HepG2 (cell line): ENCODE measurements at regions not wholly inside any gene's neighbourhood (a gene's known extent, or its start where the extent isn't known, plus 50 kb on each side); places are given as distances from the start of the nearest gene placed in this dataset.

Experiments
- ATAC-seq: fragments of 200-7000 bp; cut with Tn5 transposase; 3 replicates; pipeline ENCODE4 v1.9.1; 2020; ENCODE audit warnings: mild to moderate bottlenecking, moderate library complexity
- BruUV-seq: library from RNA; stranded (reverse); fragments of 400-500 nt; replicated peaks from 2 replicates; lab custom pipeline; 2021; lab: Mats Ljungman, UMichigan
- CTCF ChIA-PET: fragments of 300-600 bp; formaldehyde crosslinking; extraction: SDS; loops from one replicate; lab custom pipeline; 2021; ENCODE audit warnings: low total read pairs, inconsistent platforms, low intra/inter-chr PET ratio; lab: Yijun Ruan, JAX
- POLR2A ChIA-PET: fragments of 350-600 bp; sonication (Branson Sonifier 250); formaldehyde crosslinking; loops from one replicate; lab custom pipeline; 2020; ENCODE audit warnings: antibody characterized with exemption, inconsistent platforms; lab: Yijun Ruan, JAX
- DNase-seq: peaks from one replicate; pipeline ENCODE4 v3.0.0-alpha.2; 2015; ENCODE audit warnings: low spot score
- FAIRE-seq: peaks from 3 replicates; lab custom pipeline; 2011; peaks lifted over from hg19 to GRCh38; lab: Jason Lieb, UNC
- H2AFZ ChIP-seq: one replicate; pipeline ENCODE4 v1.6.1; 2011; ENCODE audit warnings: low read length, inconsistent platforms
- H3K27ac ChIP-seq: fragments of 300-600 bp; 3 replicates; pipeline ENCODE4 v1.8.0; 2011; ENCODE audit warnings: mixed run types, mild to moderate bottlenecking, mixed read lengths, low read length, inconsistent platforms; ENCODE audit not compliant: insufficient read depth; ENCODE audit errors: extremely low read length
- H3K27me3 ChIP-seq, 2 experiments: fragments of 200-600 bp in 1 of 2; 2 replicates in 1 of 2; 3 replicates in 1 of 2; pipeline versions ENCODE4 v1.6.0 to v1.8.0; 2011; ENCODE audit warnings: low read length in 2 of 2, mild to moderate bottlenecking in 2 of 2, moderate library complexity in 2 of 2, inconsistent platforms in 1 of 2; ENCODE audit not compliant: insufficient read depth in 2 of 2, control insufficient read depth in 1 of 2
- H3K36me3 ChIP-seq, 2 experiments: fragments of 200-600 bp in 1 of 2; replicated peaks in 1 of 2; 2 replicates in 1 of 2; 3 replicates in 1 of 2; pipeline versions ENCODE4 v1.5.1 to v1.8.0; 2011; ENCODE audit warnings: low read length in 2 of 2, inconsistent platforms in 1 of 2; ENCODE audit not compliant: insufficient read depth in 2 of 2, control insufficient read depth in 1 of 2
- H3K4me1 ChIP-seq: 2 replicates; pipeline ENCODE4 v1.5.1; 2012; ENCODE audit warnings: low read length, inconsistent platforms; ENCODE audit not compliant: insufficient read depth
- H3K4me2 ChIP-seq: 2 replicates; pipeline ENCODE4 v1.6.0; 2011; ENCODE audit warnings: low read depth, low read length, inconsistent platforms
- H3K4me3 ChIP-seq, 3 experiments: fragments of 200-600 bp in 1 of 3; sonication (generic), shearing (Covaris generic) in 1 of 3; replicated peaks in 1 of 3; 2 replicates each; pipeline ENCODE4 v1.5.1; 2011 to 2016; ENCODE audit warnings: low read length in 3 of 3, inconsistent platforms in 2 of 3, low read depth in 2 of 3, mild to moderate bottlenecking in 2 of 3, control low read depth in 1 of 3, mixed read lengths in 1 of 3; ENCODE audit not compliant: insufficient read depth in 1 of 3
- H3K79me2 ChIP-seq: one replicate; pipeline ENCODE4 v1.6.1; 2011; ENCODE audit warnings: low read length, inconsistent platforms; ENCODE audit not compliant: insufficient read depth
- H3K9ac ChIP-seq: 2 replicates; pipeline ENCODE4 v1.6.0; 2011; ENCODE audit warnings: mild to moderate bottlenecking, low read depth, low read length, inconsistent platforms; ENCODE audit not compliant: insufficient read depth
- H3K9me3 ChIP-seq: 2 replicates; pipeline ENCODE4 v1.5.1; 2012; ENCODE audit warnings: mild to moderate bottlenecking, low read length
- H4K20me1 ChIP-seq: 2 replicates; pipeline ENCODE4 v1.6.0; 2011; ENCODE audit warnings: inconsistent platforms, mild to moderate bottlenecking, low read length, moderate library complexity; ENCODE audit not compliant: insufficient read depth
- CENPT ChIP-seq: sonication (generic); formaldehyde crosslinking; IDR thresholded peaks from 2 replicates; pipeline ENCODE4 v1.8.0; 2022; ENCODE audit warnings: low read depth, mild to moderate bottlenecking, moderate library complexity, missing genetic modification reagents
- GATAD1 ChIP-seq: IDR thresholded peaks from 2 replicates; pipeline ENCODE4 v1.6.1; 2016; ENCODE audit warnings: missing genetic modification reagents, missing compliant biosample characterization
- IKZF1 ChIP-seq: fragments of 450-650 bp; IDR thresholded peaks from 2 replicates; pipeline ENCODE4 v1.7.1; 2016
- IRF1 ChIP-seq: sonication (generic); formaldehyde crosslinking; IDR thresholded peaks from 2 replicates; pipeline ENCODE4 v1.4.0; 2020; ENCODE audit warnings: low read depth, mild to moderate bottlenecking, missing genetic modification reagents
- NR1H2 ChIP-seq: sonication (generic); formaldehyde crosslinking; IDR thresholded peaks from 2 replicates; pipeline ENCODE4 v1.8.1; 2022; ENCODE audit warnings: low read depth, missing genetic modification reagents, borderline replicate concordance
- TBX3 ChIP-seq: fragments of 450-650 bp; IDR thresholded peaks from 2 replicates; pipeline ENCODE4 v1.6.1; 2017; ENCODE audit warnings: antibody characterized with exemption, mild to moderate bottlenecking, inconsistent platforms, borderline replicate concordance
- TRAFD1 ChIP-seq: sonication (generic); formaldehyde crosslinking; IDR thresholded peaks from 2 replicates; pipeline ENCODE4 v1.5.1; 2020; ENCODE audit warnings: missing genetic modification reagents, mild to moderate bottlenecking, borderline replicate concordance
- ZNF264 ChIP-seq: sonication (generic); formaldehyde crosslinking; IDR thresholded peaks from 2 replicates; pipeline ENCODE4 v1.4.0; 2020; ENCODE audit warnings: missing genetic modification reagents
- ZNF318 ChIP-seq: sonication (generic); formaldehyde crosslinking; IDR thresholded peaks from 2 replicates; pipeline ENCODE4 v1.4.0; 2020; ENCODE audit warnings: mild to moderate bottlenecking, missing genetic modification reagents
- ZNF850 ChIP-seq: sonication (generic); formaldehyde crosslinking; conservative IDR thresholded peaks from 2 replicates; pipeline ENCODE4 v1.9.0; 2021; ENCODE audit warnings: mild to moderate bottlenecking, missing genetic modification reagents
- WGBS: methylation state at CpG from one replicate; pipeline ENCODE4 v1.1.6; 2017; ENCODE audit warnings: low lambda C conversion rate; 5-methylcytosine and 5-hydroxymethylcytosine counted together
- in situ Hi-C: cut with HindIII; loops from 2 replicates; pipeline ENCODE4 v1.10.0; 2017; ENCODE audit warnings: low pct_unique_long_range_greater_than_20kb; ENCODE audit not compliant: extremely low pct_ligation_motif_present
- intact Hi-C: fragments of 100-400 bp; cut with micrococcal nuclease; formaldehyde crosslinking; loops from one replicate; pipeline ENCODE4 v1.10.0; 2022; ENCODE audit not compliant: unreplicated experiment
- TF ChIP-seq, protein P1 (sequence below): sonication (generic); formaldehyde crosslinking; IDR thresholded peaks from 2 replicates; pipeline ENCODE4 v1.9.0; 2021; ENCODE audit warnings: missing genetic modification reagents, borderline replicate concordance

GRCh38 chr2:12006850-12007249 is 260.4 kb downstream of the LPIN1 start (continued):
- TF ChIP-seq IRF1 (CRISPR knock-in tag) (no peak), ZNF850 (CRISPR knock-in tag) (no peak), TRAFD1 (CRISPR knock-in tag) (no peak), CENPT (CRISPR knock-in tag) (no peak), GATAD1 (CRISPR knock-in tag) (no peak), TBX3 (no peak), NR1H2 (CRISPR knock-in tag) (no peak)
- TF ChIP-seq, protein P1, sequence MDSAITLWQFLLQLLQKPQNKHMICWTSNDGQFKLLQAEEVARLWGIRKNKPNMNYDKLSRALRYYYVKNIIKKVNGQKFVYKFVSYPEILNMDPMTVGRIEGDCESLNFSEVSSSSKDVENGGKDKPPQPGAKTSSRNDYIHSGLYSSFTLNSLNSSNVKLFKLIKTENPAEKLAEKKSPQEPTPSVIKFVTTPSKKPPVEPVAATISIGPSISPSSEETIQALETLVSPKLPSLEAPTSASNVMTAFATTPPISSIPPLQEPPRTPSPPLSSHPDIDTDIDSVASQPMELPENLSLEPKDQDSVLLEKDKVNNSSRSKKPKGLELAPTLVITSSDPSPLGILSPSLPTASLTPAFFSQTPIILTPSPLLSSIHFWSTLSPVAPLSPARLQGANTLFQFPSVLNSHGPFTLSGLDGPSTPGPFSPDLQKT (CRISPR knock-in tag): no peak

- Histone ChIP-seq H3K4me1 (peaks cover 12% of the 10 kb centered on the region), H3K4me2 (no peak overlapping the region), H4K20me1 (no peaks in the 10 kb centered on the region), H3K27ac (no peak overlapping the region), H3K36me3 (no peaks in the 10 kb centered on the region), H3K9me3 (no peaks in the 10 kb centered on the region), H2AFZ (no peak overlapping the region), H3K9ac (no peak overlapping the region), H3K4me3 (no peak overlapping the region), H3K27me3 (no peaks in the 10 kb centered on the region; a peak in 1 of 5 replicates), H3K79me2 (no peaks in the 10 kb centered on the region)
- intact Hi-C loops: no loop called here
- 47% methylated on average over 1 of the region's 1 CpG for WGBS
- in situ Hi-C loops: no loop called here
- no TSS peak for BruUV-seq
- no peak for DNase-seq
- CTCF ChIA-PET: no interaction called here
- no peak for FAIRE-seq
- POLR2A ChIA-PET: no interaction called here
- ATAC-seq: no peak; the same call in 1 of the 3 replicates
- TF ChIP-seq ZNF318: no peak
- TF ChIP-seq ZNF264 (CRISPR knock-in tag): no peak
- no peak for TF ChIP-seq IKZF1
Observed at GRCh38 chr2:12007282-12007681, 260.9 kb downstream of the LPIN1 start.
